Right renal pelvis (tissue), 4 donors: ENCODE measurements at regions not wholly inside any gene's neighbourhood (a gene's known extent, or its start where the extent isn't known, plus 50 kb on each side); places are given as distances from the start of the nearest gene placed in this dataset.

Experiments
- DNase-seq, 4 donors: peaks; one replicate each; pipeline ENCODE4 v3.0.0-alpha.2; 2013; ENCODE audit warnings: low read depth in 4 of 4, low spot score in 3 of 4, missing footprints in 1 of 4

GRCh38 chr3:84439476-84439875 is 519.3 kb upstream of the CADM2 start:
- no peak for DNase-seq

GRCh38 chr3:84440291-84440690 is 518.5 kb upstream of the CADM2 start:
- DNase-seq: no peak

GRCh38 chr3:84442533-84442932 is 516.3 kb upstream of the CADM2 start:
- DNase-seq: no peak

GRCh38 chr3:84444726-84445521 is 513.9 kb upstream of the CADM2 start:
- no peak for DNase-seq

- DNase-seq: no peak
Observed at GRCh38 chr3:84487296-84487695, 471.5 kb upstream of the CADM2 start.

GRCh38 chr3:84504761-84505160 is 454.0 kb upstream of the CADM2 start:
- DNase-seq: no peak

- no peak for DNase-seq
Observed at GRCh38 chr3:84510007-84510406, 448.8 kb upstream of the CADM2 start.

- no peak for DNase-seq
Observed at GRCh38 chr3:84522893-84523292, 435.9 kb upstream of the CADM2 start.

GRCh38 chr3:84536916-84537315 is 421.9 kb upstream of the CADM2 start:
- DNase-seq: no peak

- no peak for DNase-seq
Observed at GRCh38 chr3:84538597-84538996, 420.2 kb upstream of the CADM2 start.

GRCh38 chr3:84547207-84547606 is 411.6 kb upstream of the CADM2 start:
- DNase-seq: no peak

GRCh38 chr3:84547971-84548970 is 410.5 kb upstream of the CADM2 start:
- DNase-seq: peak in 1 of 4 donors; percentile 3

- no peak for DNase-seq
Observed at GRCh38 chr3:84555629-84556028, 403.2 kb upstream of the CADM2 start.

- DNase-seq: no peak
Observed at GRCh38 chr3:84566256-84566655, 392.5 kb upstream of the CADM2 start.

GRCh38 chr3:84567796-84568195 is 391.0 kb upstream of the CADM2 start:
- DNase-seq: no peak

- DNase-seq: no peak
Observed at GRCh38 chr3:84573962-84574361, 384.8 kb upstream of the CADM2 start.

- no peak for DNase-seq
Observed at GRCh38 chr3:84586427-84586826, 372.4 kb upstream of the CADM2 start.

- no peak for DNase-seq
Observed at GRCh38 chr3:84600703-84601225, 358.0 kb upstream of the CADM2 start.

- no peak for DNase-seq
Observed at GRCh38 chr3:84601303-84601702, 357.5 kb upstream of the CADM2 start.

GRCh38 chr3:84621823-84622222 is 337.0 kb upstream of the CADM2 start:
- no peak for DNase-seq

GRCh38 chr3:84634668-84635067 is 324.1 kb upstream of the CADM2 start:
- DNase-seq: no peak
